ENCODE measurements at regions not wholly inside any gene's neighbourhood (a gene's known extent, or its start where the extent isn't known, plus 50 kb on each side); places are given as distances from the start of the nearest gene placed in this dataset.

DNA sequence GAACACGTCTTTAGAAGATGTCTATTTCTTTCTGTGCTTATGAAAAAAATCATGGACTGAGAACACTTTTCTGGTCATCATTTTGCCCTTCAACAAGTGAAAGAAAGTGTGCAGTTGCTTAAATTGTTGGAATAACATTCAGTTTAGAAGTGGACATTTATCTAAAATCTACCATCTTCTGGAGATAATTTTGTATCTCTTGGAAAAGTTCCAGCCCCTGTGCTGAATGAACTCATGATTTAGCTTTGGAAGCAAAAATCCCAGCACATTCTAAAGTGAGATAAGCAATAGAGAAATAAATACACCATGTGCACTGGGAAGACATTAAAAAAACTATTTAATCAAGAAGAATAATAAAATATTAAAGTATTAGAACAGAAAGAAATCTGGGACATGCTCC, 1420.8 kb upstream of the SLC10A2 start:
- no peak for TF ChIP-seq POLR2A (IDR thresholded peaks at IDR 0.05; ENCODE audit: extremely low read depth, insufficient read length)
- no peak for TF ChIP-seq MYC (IDR thresholded peaks at IDR 0.05; ENCODE audit: low read depth, low read length)
- no peak for TF ChIP-seq MAX (IDR thresholded peaks at IDR 0.05; ENCODE audit: low read depth, low read length)
- TF ChIP-seq CTCF (IDR thresholded peaks at IDR 0.05; ENCODE audit: low read depth, low read length) = no peak
- H3K4me3 ChIP-seq (ENCODE audit: low read depth, low read length) = no peak overlapping the region
- no peak for DNase-seq (ENCODE audit: low read depth)

DNA sequence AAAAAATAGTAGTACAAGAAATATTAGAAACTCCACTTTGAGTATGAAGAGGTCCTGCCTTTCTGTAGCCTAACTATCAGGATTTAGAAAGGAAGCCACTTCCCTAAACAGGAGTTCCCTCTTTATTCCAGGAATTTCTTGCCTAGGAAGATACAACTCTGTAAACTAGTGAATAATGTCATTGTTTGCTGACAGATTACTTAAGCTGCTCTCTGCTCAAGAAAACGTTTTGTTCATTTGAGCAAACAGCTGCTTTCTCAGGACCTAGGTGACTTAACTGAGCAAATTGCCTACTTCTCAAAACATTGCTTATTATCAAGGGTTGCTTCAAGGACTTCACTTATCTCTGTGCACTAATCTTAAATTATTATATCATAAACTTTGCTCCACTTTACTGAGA, 1419.4 kb upstream of the SLC10A2 start:
- H3K4me3 ChIP-seq (ENCODE audit: low read depth, low read length) = no peak overlapping the region
- TF ChIP-seq MAX (IDR thresholded peaks at IDR 0.05; ENCODE audit: low read depth, low read length) (no peak), CTCF (IDR thresholded peaks at IDR 0.05; ENCODE audit: low read depth, low read length) (no peak), POLR2A (IDR thresholded peaks at IDR 0.05; ENCODE audit: extremely low read depth, insufficient read length) (no peak), MYC (IDR thresholded peaks at IDR 0.05; ENCODE audit: low read depth, low read length) (no peak)
- no peak for DNase-seq (ENCODE audit: low read depth)

DNA sequence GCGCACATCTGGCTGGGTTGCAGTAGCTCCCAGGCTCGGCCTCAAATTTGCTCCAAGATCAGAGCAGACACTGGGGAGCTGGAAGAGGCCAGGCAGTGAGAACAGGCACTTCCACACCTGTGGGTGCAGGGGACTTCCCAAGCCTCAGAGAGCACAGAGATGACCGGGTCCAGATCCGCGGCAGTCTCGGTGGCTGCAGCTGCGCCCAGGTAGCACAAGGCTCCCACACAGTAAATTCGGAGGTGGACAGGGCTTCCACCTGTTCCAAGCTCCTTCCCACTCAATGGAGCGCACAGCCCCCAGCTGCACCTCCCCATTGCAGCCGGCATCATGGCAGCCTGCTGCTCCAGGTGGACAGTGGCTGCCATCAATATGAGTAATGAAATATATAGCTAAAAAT, 1417.4 kb upstream of the SLC10A2 start:
- no peak for DNase-seq (ENCODE audit: low read depth)
- H3K4me3 ChIP-seq (ENCODE audit: low read depth, low read length) = no peak overlapping the region
- no peak for TF ChIP-seq MAX (IDR thresholded peaks at IDR 0.05; ENCODE audit: low read depth, low read length)
- no peak for TF ChIP-seq POLR2A (IDR thresholded peaks at IDR 0.05; ENCODE audit: extremely low read depth, insufficient read length)
- TF ChIP-seq MYC (IDR thresholded peaks at IDR 0.05; ENCODE audit: low read depth, low read length) = no peak
- TF ChIP-seq CTCF (IDR thresholded peaks at IDR 0.05; ENCODE audit: low read depth, low read length) = no peak

- TF ChIP-seq MYC (IDR thresholded peaks at IDR 0.05; ENCODE audit: low read depth, low read length) (no peak), POLR2A (IDR thresholded peaks at IDR 0.05; ENCODE audit: extremely low read depth, insufficient read length) (no peak), CTCF (IDR thresholded peaks at IDR 0.05; ENCODE audit: low read depth, low read length) (no peak), MAX (IDR thresholded peaks at IDR 0.05; ENCODE audit: low read depth, low read length) (no peak)
- no peak overlapping the region for H3K4me3 ChIP-seq (ENCODE audit: low read depth, low read length)
- DNase-seq (ENCODE audit: low read depth) = no peak
These were observed 1411.0 kb upstream of the SLC10A2 start for GRCh38 chr13:104477261-104477660.

DNA sequence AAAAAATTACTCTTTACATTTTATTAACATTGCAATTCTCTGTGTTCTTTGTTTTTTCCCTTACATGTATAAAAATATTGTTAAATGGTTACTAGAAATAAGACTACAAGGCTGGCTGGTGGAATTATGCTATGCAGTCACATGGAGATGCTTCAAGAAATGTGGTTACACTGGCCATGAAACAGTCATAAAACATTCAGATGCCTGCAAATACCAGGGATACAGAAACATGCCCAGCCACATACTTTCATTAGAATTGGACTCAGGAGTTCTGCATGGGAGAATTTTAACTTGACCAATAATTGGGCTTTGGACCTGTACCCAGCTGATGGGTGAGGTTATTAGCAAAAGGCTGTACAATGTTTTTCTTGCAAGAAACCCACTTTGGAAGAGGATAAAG, 1407.7 kb upstream of the SLC10A2 start:
- H3K4me3 ChIP-seq (ENCODE audit: low read depth, low read length) = no peak overlapping the region
- TF ChIP-seq MAX (IDR thresholded peaks at IDR 0.05; ENCODE audit: low read depth, low read length) (no peak), POLR2A (IDR thresholded peaks at IDR 0.05; ENCODE audit: extremely low read depth, insufficient read length) (no peak), MYC (IDR thresholded peaks at IDR 0.05; ENCODE audit: low read depth, low read length) (no peak), CTCF (IDR thresholded peaks at IDR 0.05; ENCODE audit: low read depth, low read length) (no peak)
- DNase-seq (ENCODE audit: low read depth) = no peak

DNA sequence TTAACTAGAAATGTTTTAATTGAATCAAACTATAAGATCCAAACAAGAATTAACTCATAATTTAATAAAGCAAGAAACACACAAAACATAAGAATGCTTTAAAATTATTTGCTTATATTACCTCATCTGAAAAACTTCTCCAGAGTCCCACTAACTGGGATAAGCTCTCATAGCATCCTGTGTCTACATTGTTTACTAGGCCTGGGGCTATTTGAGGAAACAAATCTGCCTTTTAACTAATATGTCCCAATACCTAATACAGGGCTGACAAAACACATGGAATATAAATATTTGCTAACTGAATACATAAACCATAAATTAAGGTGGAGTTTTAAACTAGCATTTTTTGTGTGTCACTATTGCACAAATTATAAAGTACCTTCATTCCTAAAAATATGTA, 1399.8 kb upstream of the SLC10A2 start:
- no peak overlapping the region for H3K4me3 ChIP-seq (ENCODE audit: low read depth, low read length)
- TF ChIP-seq MYC (IDR thresholded peaks at IDR 0.05; ENCODE audit: low read depth, low read length) (no peak), MAX (IDR thresholded peaks at IDR 0.05; ENCODE audit: low read depth, low read length) (no peak), POLR2A (IDR thresholded peaks at IDR 0.05; ENCODE audit: extremely low read depth, insufficient read length) (no peak), CTCF (IDR thresholded peaks at IDR 0.05; ENCODE audit: low read depth, low read length) (no peak)
- no peak for DNase-seq (ENCODE audit: low read depth)

Measured in NB4 (cell line).